OCI-LY3 (cell line): ENCODE measurements at regions not wholly inside any gene's neighbourhood (a gene's known extent, or its start where the extent isn't known, plus 50 kb on each side); places are given as distances from the start of the nearest gene placed in this dataset.

Source experiments
- EZH2phosphoT487 ChIP-seq: fragments of 200-600 bp; shearing (Covaris generic); IDR thresholded peaks from 2 replicates; pipeline ENCODE4 v1.6.1; 2018; ENCODE audit warnings: antibody characterized with exemption, mixed run types, low read depth
- TF ChIP-seq, protein P1 (sequence below): fragments of 200-600, 300-600 bp; sonication (generic); IDR thresholded peaks from 2 replicates; pipeline ENCODE4 v1.5.1; 2014; ENCODE audit warnings: antibody characterized with exemption, low read length, low read depth

- TF ChIP-seq, protein P1, sequence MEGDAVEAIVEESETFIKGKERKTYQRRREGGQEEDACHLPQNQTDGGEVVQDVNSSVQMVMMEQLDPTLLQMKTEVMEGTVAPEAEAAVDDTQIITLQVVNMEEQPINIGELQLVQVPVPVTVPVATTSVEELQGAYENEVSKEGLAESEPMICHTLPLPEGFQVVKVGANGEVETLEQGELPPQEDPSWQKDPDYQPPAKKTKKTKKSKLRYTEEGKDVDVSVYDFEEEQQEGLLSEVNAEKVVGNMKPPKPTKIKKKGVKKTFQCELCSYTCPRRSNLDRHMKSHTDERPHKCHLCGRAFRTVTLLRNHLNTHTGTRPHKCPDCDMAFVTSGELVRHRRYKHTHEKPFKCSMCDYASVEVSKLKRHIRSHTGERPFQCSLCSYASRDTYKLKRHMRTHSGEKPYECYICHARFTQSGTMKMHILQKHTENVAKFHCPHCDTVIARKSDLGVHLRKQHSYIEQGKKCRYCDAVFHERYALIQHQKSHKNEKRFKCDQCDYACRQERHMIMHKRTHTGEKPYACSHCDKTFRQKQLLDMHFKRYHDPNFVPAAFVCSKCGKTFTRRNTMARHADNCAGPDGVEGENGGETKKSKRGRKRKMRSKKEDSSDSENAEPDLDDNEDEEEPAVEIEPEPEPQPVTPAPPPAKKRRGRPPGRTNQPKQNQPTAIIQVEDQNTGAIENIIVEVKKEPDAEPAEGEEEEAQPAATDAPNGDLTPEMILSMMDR: no peak
- no peak for TF ChIP-seq EZH2phosphoT487
These were observed 483.7 kb upstream of the FRG2C start for GRCh38 chr3:75180235-75180944.
